ENCODE measurements at regions not wholly inside any gene's neighbourhood (a gene's known extent, or its start where the extent isn't known, plus 50 kb on each side); places are given as distances from the start of the nearest gene placed in this dataset.

- no peak for DNase-seq
Observed at GRCh38 chr12:107530701-107531100, 154.9 kb upstream of the PWP1 start.

- no peak for DNase-seq
Observed at GRCh38 chr12:107533218-107533617, 152.4 kb upstream of the PWP1 start.

GRCh38 chr12:107536613-107537012, 149.0 kb upstream of the PWP1 start:
- no peak for DNase-seq

- no peak for DNase-seq
Observed at GRCh38 chr12:107537464-107538119, 148.0 kb upstream of the PWP1 start.

GRCh38 chr12:107539196-107539939, 146.2 kb upstream of the PWP1 start:
- DNase-seq: no peak

- DNase-seq: no peak
Observed at GRCh38 chr12:107541001-107541705, 144.4 kb upstream of the PWP1 start.

GRCh38 chr12:107543416-107543815, 142.2 kb upstream of the PWP1 start:
- no peak for DNase-seq

- no peak for DNase-seq
Observed at GRCh38 chr12:107543841-107544240, 141.8 kb upstream of the PWP1 start.

GRCh38 chr12:107544937-107545336, 140.7 kb upstream of the PWP1 start:
- DNase-seq: no peak

GRCh38 chr12:107545737-107546353, 139.8 kb upstream of the PWP1 start:
- no peak for DNase-seq

GRCh38 chr12:107547389-107547788, 138.2 kb upstream of the PWP1 start:
- DNase-seq: no peak

GRCh38 chr12:107549651-107550480, 135.7 kb upstream of the PWP1 start:
- no peak for DNase-seq

- DNase-seq: no peak
Observed at GRCh38 chr12:107551434-107551833, 134.2 kb upstream of the PWP1 start.

- no peak for DNase-seq
Observed at GRCh38 chr12:107552263-107552662, 133.3 kb upstream of the PWP1 start.

GRCh38 chr12:107553211-107553765, 132.3 kb upstream of the PWP1 start:
- no peak for DNase-seq

- no peak for DNase-seq
Observed at GRCh38 chr12:107554941-107555340, 130.7 kb upstream of the PWP1 start.

GRCh38 chr12:107557026-107557425, 128.6 kb upstream of the PWP1 start:
- DNase-seq: no peak

- DNase-seq: no peak
Observed at GRCh38 chr12:107557589-107558100, 128.0 kb upstream of the PWP1 start.

GRCh38 chr12:107558141-107558815, 127.3 kb upstream of the PWP1 start:
- DNase-seq: no peak

- DNase-seq: no peak
Observed at GRCh38 chr12:107558816-107559382, 126.7 kb upstream of the PWP1 start.

Measured in activated CD4-positive, alpha-beta T cell treated with anti-CD3 and anti-CD28 coated beads for 1 hour (primary cell).